MM.1S (cell line): ENCODE measurements at regions not wholly inside any gene's neighbourhood (a gene's known extent, or its start where the extent isn't known, plus 50 kb on each side); places are given as distances from the start of the nearest gene placed in this dataset.

Experiments used
- CTCF ChIP-seq: fragments of 300-600 bp; sonication (generic); IDR thresholded peaks from 2 replicates; pipeline ENCODE4 v1.5.1; 2016; ENCODE audit warnings: antibody characterized with exemption, low read length, mixed read lengths
- EZH2 ChIP-seq: fragments of 300-600 bp; sonication (generic); optimal IDR thresholded peaks from 2 replicates; pipeline ENCODE3; 2017; ENCODE audit warnings: low read depth, mild to moderate bottlenecking, antibody characterized with exemption, low read length, mixed read lengths

- TF ChIP-seq CTCF (no peak), EZH2 (no peak)
These were observed 1425.3 kb upstream of the CDH9 start for GRCh38 chr5:28463728-28464127.
